ENCODE measurements at regions not wholly inside any gene's neighbourhood (a gene's known extent, or its start where the extent isn't known, plus 50 kb on each side); places are given as distances from the start of the nearest gene placed in this dataset.
"Not testable (repeated sequence)": the region's sequence is repeated elsewhere in the genome, so short reads cannot be mapped to it uniquely, and the experiment has no call there.

GRCh38 chr21:35275776-35276175, 226.7 kb upstream of the RUNX1 start:
- no peaks in the 10 kb centered on the region for H3K27me3 Mint-ChIP-seq
- H3K4me3 Mint-ChIP-seq = no peak overlapping the region
- ATAC-seq (replicated peaks) = no peak
- no peaks in the 10 kb centered on the region for H3K9me3 Mint-ChIP-seq
- H3K4me1 Mint-ChIP-seq = no peaks in the 10 kb centered on the region
- H3K27ac Mint-ChIP-seq = no peak overlapping the region
- H3K36me3 Mint-ChIP-seq = no peaks in the 10 kb centered on the region
- DNase-seq = no peak

- Mint-ChIP-seq H3K4me1 (no peaks in the 10 kb centered on the region), H3K36me3 (no peaks in the 10 kb centered on the region), H3K9me3 (no peaks in the 10 kb centered on the region), H3K27me3 (no peaks in the 10 kb centered on the region), H3K27ac (no peak overlapping the region), H3K4me3 (no peak overlapping the region)
- ATAC-seq (replicated peaks) (no peak), DNase-seq (no peak)
Observed at GRCh38 chr21:35274923-35275322, 225.8 kb upstream of the RUNX1 start.

DNA sequence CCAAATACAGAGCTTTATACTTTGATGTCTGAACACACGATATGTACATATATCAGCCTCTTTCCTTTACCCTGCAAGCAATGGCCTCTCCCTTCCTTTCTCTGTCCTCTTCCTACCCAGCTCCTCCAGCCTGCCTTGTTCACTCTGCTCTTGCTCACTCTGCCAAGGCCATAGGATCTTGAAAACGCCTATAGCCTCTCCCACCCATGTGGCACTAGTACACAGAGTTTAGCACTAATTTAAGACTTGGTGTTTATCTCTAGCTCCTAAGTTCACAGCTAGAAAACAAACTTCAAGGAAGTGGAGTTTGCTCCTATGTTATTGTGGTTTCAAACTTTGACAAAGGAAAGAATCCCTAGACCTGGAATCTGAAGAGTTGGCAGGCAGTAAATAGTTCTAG, 225.0 kb upstream of the RUNX1 start:
- no peaks in the 10 kb centered on the region for H3K36me3 Mint-ChIP-seq
- H3K4me3 Mint-ChIP-seq = no peak overlapping the region
- H3K27ac Mint-ChIP-seq = no peak overlapping the region
- DNase-seq (no peak), ATAC-seq (replicated peaks) (no peak)
- H3K27me3 Mint-ChIP-seq = no peaks in the 10 kb centered on the region
- no peaks in the 10 kb centered on the region for H3K4me1 Mint-ChIP-seq
- no peaks in the 10 kb centered on the region for H3K9me3 Mint-ChIP-seq

DNA sequence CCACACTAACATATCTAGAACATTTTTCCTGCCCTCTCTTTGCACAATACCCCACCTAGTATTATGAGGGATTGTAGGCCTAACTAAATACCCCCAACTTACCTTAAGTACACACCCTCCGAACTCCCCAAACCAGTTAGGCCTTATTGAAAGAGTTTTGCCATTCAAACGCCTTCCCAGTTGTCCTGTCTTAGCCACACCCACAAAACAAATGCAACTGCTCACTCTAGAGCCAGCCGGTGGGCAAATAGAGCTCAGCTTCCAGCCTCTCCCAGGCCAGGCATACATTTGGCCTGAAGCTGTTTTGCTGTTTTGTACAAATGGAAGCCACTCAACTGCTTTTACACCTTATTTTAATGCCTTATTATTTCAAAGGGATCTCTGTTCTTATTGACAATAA, 224.2 kb upstream of the RUNX1 start:
- Mint-ChIP-seq H3K27me3 (no peaks in the 10 kb centered on the region), H3K36me3 (no peaks in the 10 kb centered on the region), H3K27ac (no peak overlapping the region), H3K9me3 (no peaks in the 10 kb centered on the region), H3K4me3 (no peak overlapping the region), H3K4me1 (no peaks in the 10 kb centered on the region)
- DNase-seq (no peak), ATAC-seq (replicated peaks) (no peak)

DNA sequence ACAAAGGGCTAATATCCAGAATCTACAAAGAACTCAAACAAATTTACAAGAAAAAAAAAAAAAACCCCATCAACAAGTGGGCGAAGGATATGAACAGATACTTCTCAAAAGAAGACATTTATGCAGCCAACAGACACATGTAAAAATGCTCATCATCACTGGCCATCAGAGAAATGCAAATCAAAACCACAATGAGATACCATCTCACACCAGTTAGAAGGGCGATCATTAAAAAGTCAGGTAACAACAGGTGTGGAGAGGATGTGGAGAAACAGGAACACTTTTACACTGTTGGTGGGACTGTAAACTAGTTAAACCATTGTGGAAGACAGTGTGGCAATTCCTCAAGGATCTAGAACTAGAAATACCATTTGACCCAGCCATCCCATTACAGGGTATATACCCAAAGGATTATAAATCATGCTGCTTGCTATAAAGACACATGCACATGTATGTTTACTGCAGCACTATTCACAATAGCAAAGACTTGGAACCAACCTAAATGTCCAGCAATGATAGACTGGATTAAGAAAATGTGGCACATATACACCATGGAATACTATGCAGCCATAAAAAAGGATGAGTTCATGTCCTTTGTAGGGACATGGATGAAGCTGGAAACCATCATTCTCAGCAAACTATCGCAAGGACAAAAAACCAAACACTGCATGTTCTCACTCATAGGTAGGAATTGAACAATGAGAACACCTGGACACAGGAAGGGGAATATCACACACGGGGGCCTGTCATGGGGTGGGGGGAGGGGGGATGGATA, 222.4 kb upstream of the RUNX1 start:
- not testable (repeated sequence) for H3K27ac Mint-ChIP-seq; H3K27me3 Mint-ChIP-seq; ATAC-seq (replicated peaks); H3K4me1 Mint-ChIP-seq; H3K4me3 Mint-ChIP-seq; H3K36me3 Mint-ChIP-seq; H3K9me3 Mint-ChIP-seq; DNase-seq

GRCh38 chr21:35268817-35269216, 219.7 kb upstream of the RUNX1 start:
- Mint-ChIP-seq H3K36me3 (no peaks in the 10 kb centered on the region), H3K9me3 (no peaks in the 10 kb centered on the region), H3K4me1 (no peaks in the 10 kb centered on the region), H3K27ac (no peak overlapping the region), H3K4me3 (no peak overlapping the region), H3K27me3 (no peaks in the 10 kb centered on the region)
- ATAC-seq (replicated peaks) (no peak), DNase-seq (no peak)

DNA sequence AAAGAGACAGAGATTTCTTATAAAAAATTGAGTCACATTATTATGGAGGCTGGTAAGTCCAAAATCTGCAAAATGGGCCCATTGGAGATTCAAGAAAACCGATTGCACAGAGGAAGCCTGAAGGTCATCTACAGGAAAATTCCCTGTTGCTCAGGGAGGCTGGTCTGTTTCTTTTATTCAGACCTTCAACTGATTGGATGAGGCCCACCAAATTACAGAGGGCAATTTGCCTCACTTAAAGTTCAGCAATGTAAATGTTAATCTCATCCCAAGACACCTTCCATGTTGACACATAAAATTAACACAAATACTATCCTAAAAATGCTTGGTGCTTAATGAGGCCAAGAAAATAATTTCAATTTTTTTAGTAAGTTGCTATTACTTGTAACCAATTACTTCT, 219.2 kb upstream of the RUNX1 start:
- H3K9me3 Mint-ChIP-seq = no peaks in the 10 kb centered on the region
- ATAC-seq (replicated peaks) = no peak
- no peak for DNase-seq
- H3K36me3 Mint-ChIP-seq = no peaks in the 10 kb centered on the region
- no peak overlapping the region for H3K4me3 Mint-ChIP-seq
- H3K27ac Mint-ChIP-seq = no peak overlapping the region
- no peaks in the 10 kb centered on the region for H3K4me1 Mint-ChIP-seq
- no peaks in the 10 kb centered on the region for H3K27me3 Mint-ChIP-seq

DNA sequence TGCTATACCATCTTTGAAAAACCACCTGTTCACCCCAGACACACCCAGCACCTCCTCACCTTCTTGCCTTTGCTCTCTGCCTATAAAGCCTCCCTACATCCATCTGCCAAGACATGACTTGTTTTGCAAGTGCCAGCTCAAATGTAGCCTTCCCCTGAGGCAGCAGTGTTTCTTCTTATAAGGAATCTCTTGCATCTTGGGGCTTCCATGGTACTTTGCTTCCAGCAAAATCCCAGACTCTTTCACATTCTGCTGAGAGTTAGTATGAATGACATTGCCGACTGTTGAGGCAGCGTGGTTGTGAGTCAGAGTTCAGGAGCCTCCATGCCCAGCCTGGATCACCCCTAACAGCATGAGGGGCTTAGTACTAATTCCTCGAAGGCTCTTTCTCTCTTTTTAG, 217.4 kb upstream of the RUNX1 start:
- H3K4me1 Mint-ChIP-seq = no peaks in the 10 kb centered on the region
- no peak overlapping the region for H3K27ac Mint-ChIP-seq
- no peaks in the 10 kb centered on the region for H3K9me3 Mint-ChIP-seq
- DNase-seq = no peak
- H3K27me3 Mint-ChIP-seq = no peaks in the 10 kb centered on the region
- no peak overlapping the region for H3K4me3 Mint-ChIP-seq
- H3K36me3 Mint-ChIP-seq = no peaks in the 10 kb centered on the region
- ATAC-seq (replicated peaks) = no peak

- DNase-seq = no peak
Observed at GRCh38 chr21:35265170-35265877, 216.2 kb upstream of the RUNX1 start.

DNA sequence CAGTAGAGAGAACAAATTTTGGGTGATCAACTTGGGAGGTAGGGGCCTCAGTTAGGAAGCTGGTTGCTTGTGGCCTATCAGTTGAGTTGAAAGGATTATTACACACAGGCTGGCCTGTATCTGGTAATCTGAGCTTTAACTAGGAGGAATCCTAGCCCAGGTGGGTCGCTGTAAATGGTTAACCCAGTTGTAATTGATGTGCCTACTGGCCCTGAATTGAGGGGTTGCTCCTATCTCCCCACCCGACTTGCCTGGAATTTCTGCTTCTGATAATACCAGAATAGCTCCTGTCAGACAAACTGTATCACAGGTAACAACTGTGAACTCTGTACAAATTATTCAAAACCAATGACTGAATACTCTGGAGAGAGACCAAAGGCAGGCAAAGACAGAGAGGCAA, 210.4 kb upstream of the RUNX1 start:
- no peak for DNase-seq
- H3K4me1 Mint-ChIP-seq = peaks cover 0 to 4% of the 10 kb centered on the region in 2 donors
- no peak overlapping the region for H3K27ac Mint-ChIP-seq
- no peak overlapping the region for H3K4me3 Mint-ChIP-seq
- H3K36me3 Mint-ChIP-seq = no peaks in the 10 kb centered on the region
- H3K9me3 Mint-ChIP-seq = peaks cover 0 to 9% of the 10 kb centered on the region in 2 donors
- no peak for ATAC-seq (replicated peaks)
- H3K27me3 Mint-ChIP-seq = peaks cover 0 to 3% of the 10 kb centered on the region in 2 donors

More at GRCh38 chr21:35265170-35265877, 216.2 kb upstream of the RUNX1 start:
- Mint-ChIP-seq H3K4me3 (no peak overlapping the region), H3K9me3 (peaks cover 0 to 6% of the 10 kb centered on the region in 2 donors), H3K4me1 (no peaks in the 10 kb centered on the region), H3K36me3 (no peaks in the 10 kb centered on the region), H3K27me3 (no peaks in the 10 kb centered on the region), H3K27ac (no peak overlapping the region)
- ATAC-seq (replicated peaks) = no peak

- Mint-ChIP-seq H3K9me3 (peaks cover 0 to 9% of the 10 kb centered on the region in 2 donors), H3K4me3 (no peak overlapping the region), H3K36me3 (no peaks in the 10 kb centered on the region), H3K27me3 (peaks cover 0 to 3% of the 10 kb centered on the region in 2 donors), H3K27ac (no peak overlapping the region), H3K4me1 (peaks cover 2 to 4% of the 10 kb centered on the region in 2 donors)
- DNase-seq (no peak), ATAC-seq (replicated peaks) (no peak)
Observed at GRCh38 chr21:35258521-35258920, 209.4 kb upstream of the RUNX1 start.

- Mint-ChIP-seq H3K27me3 (peaks cover 0 to 3% of the 10 kb centered on the region in 2 donors), H3K9me3 (peaks cover 0 to 9% of the 10 kb centered on the region in 2 donors), H3K27ac (no peak overlapping the region), H3K4me3 (no peak overlapping the region), H3K36me3 (no peaks in the 10 kb centered on the region), H3K4me1 (peaks cover 4 to 6% of the 10 kb centered on the region in 2 donors)
- DNase-seq (no peak), ATAC-seq (replicated peaks) (no peak)
Observed at GRCh38 chr21:35257413-35257812, 208.3 kb upstream of the RUNX1 start.

- Mint-ChIP-seq H3K4me3 (no peak overlapping the region), H3K27me3 (peaks cover 0 to 5% of the 10 kb centered on the region in 2 donors), H3K9me3 (peaks cover 2 to 10% of the 10 kb centered on the region in 2 donors), H3K36me3 (peaks cover 0 to 1% of the 10 kb centered on the region in 2 donors), H3K27ac (no peak overlapping the region), H3K4me1 (peaks cover 6% of the 10 kb centered on the region in 2 donors)
- DNase-seq = no peak
- ATAC-seq (replicated peaks) = no peak
Observed at GRCh38 chr21:35256468-35256988, 207.4 kb upstream of the RUNX1 start.

- Mint-ChIP-seq H3K36me3 (peaks cover 9 to 12% of the 10 kb centered on the region in 2 donors), H3K27ac (no peak overlapping the region)
- no peak for ATAC-seq (replicated peaks)
Observed at GRCh38 chr21:35254765-35255138, 205.7 kb upstream of the RUNX1 start.

More at GRCh38 chr21:35254765-35255138, 205.7 kb upstream of the RUNX1 start:
- DNase-seq = no peak
- Mint-ChIP-seq H3K27me3 (peaks cover 0 to 8% of the 10 kb centered on the region in 2 donors), H3K4me3 (no peak overlapping the region), H3K4me1 (peaks cover 6 to 7% of the 10 kb centered on the region in 2 donors), H3K9me3 (peaks cover 4 to 12% of the 10 kb centered on the region in 2 donors)

Data from stimulated activated naive B cell treated with anti-CD40 and anti-IgM and Interleukin-4, amounts not matched to agents 10 μg/mL and 1 μg/mL and 100 μg/mL, for 72 hours (primary cell).